ENCODE measurements at regions not wholly inside any gene's neighbourhood (a gene's known extent, or its start where the extent isn't known, plus 50 kb on each side); places are given as distances from the start of the nearest gene placed in this dataset.

GRCh38 chr3:145752576-145752975 is 408.4 kb downstream of the PLOD2 start:
- Histone ChIP-seq H3K27me3 (ENCODE audit: control insufficient read depth, low read length) (no peaks in the 10 kb centered on the region), H3K9me2 (replicated peaks; ENCODE audit: control insufficient read depth, low read length) (no peaks in the 10 kb centered on the region; the same call in 1 of the 2 replicates), H4K20me1 (ENCODE audit: control insufficient read depth, insufficient read depth, low read depth, low read length) (no peaks in the 10 kb centered on the region), H3K36me3 (ENCODE audit: control insufficient read depth, low read length) (no peaks in the 10 kb centered on the region), H3F3A (ENCODE audit: control insufficient read depth, insufficient read depth) (no peaks in the 10 kb centered on the region), H3K79me2 (ENCODE audit: control insufficient read depth, low read length) (no peaks in the 10 kb centered on the region), H3K27ac (ENCODE audit: low read depth, low read length) (no peak overlapping the region), H3K4me2 (ENCODE audit: low read length) (no peak overlapping the region), H3K4me3 (ENCODE audit: low read length) (no peak overlapping the region), H3K9me3 (ENCODE audit: control insufficient read depth, insufficient read depth, low read length) (no peaks in the 10 kb centered on the region), H3K4me1 (ENCODE audit: control insufficient read depth, low read length) (no peaks in the 10 kb centered on the region)
- TF ChIP-seq, protein P1, sequence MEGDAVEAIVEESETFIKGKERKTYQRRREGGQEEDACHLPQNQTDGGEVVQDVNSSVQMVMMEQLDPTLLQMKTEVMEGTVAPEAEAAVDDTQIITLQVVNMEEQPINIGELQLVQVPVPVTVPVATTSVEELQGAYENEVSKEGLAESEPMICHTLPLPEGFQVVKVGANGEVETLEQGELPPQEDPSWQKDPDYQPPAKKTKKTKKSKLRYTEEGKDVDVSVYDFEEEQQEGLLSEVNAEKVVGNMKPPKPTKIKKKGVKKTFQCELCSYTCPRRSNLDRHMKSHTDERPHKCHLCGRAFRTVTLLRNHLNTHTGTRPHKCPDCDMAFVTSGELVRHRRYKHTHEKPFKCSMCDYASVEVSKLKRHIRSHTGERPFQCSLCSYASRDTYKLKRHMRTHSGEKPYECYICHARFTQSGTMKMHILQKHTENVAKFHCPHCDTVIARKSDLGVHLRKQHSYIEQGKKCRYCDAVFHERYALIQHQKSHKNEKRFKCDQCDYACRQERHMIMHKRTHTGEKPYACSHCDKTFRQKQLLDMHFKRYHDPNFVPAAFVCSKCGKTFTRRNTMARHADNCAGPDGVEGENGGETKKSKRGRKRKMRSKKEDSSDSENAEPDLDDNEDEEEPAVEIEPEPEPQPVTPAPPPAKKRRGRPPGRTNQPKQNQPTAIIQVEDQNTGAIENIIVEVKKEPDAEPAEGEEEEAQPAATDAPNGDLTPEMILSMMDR (IDR thresholded peaks at IDR 0.05; ENCODE audit: low read depth, low read length, poor library complexity, severe bottlenecking): no peak
- TF ChIP-seq EZH2phosphoT487 (IDR thresholded peaks at IDR 0.05; ENCODE audit: borderline replicate concordance, low read length): no peak

- Histone ChIP-seq H3K9me2 (replicated peaks; ENCODE audit: control insufficient read depth, low read length) (no peaks in the 10 kb centered on the region), H3K4me3 (ENCODE audit: low read length) (no peak overlapping the region), H3K4me2 (ENCODE audit: low read length) (no peak overlapping the region), H3K79me2 (ENCODE audit: control insufficient read depth, low read length) (no peaks in the 10 kb centered on the region), H3K36me3 (ENCODE audit: control insufficient read depth, low read length) (no peaks in the 10 kb centered on the region), H3K9me3 (ENCODE audit: control insufficient read depth, insufficient read depth, low read length) (no peaks in the 10 kb centered on the region), H3K27me3 (ENCODE audit: control insufficient read depth, low read length) (no peaks in the 10 kb centered on the region), H4K20me1 (ENCODE audit: control insufficient read depth, insufficient read depth, low read depth, low read length) (no peaks in the 10 kb centered on the region), H3K27ac (ENCODE audit: low read depth, low read length) (no peak overlapping the region), H3F3A (ENCODE audit: control insufficient read depth, insufficient read depth) (no peaks in the 10 kb centered on the region), H3K4me1 (ENCODE audit: control insufficient read depth, low read length) (no peaks in the 10 kb centered on the region)
- TF ChIP-seq EZH2phosphoT487 (IDR thresholded peaks at IDR 0.05; ENCODE audit: borderline replicate concordance, low read length): no peak
- TF ChIP-seq, protein P1 (IDR thresholded peaks at IDR 0.05; ENCODE audit: low read depth, low read length, poor library complexity, severe bottlenecking): no peak
Measured at GRCh38 chr3:145754605-145755289, 406.2 kb downstream of the PLOD2 start.

DNA sequence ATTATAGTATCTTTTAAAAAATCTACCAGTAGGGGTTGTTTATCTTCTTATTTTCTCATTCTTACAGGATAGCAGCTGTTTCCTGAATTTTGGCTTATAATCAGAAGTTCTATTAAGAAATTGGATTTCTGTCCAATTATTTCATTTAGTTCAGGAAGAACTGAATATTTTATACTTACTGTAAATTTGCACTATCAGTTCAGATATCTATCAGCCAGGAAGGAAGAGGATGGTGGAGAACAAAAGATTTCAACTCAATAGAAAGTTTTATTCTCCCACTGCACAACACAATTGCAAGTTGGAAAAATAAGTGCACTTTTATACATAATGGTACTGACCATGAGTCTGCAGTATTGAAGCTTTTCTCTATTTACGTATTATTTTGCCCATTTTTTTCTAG is 400.9 kb downstream of the PLOD2 start:
- H4K20me1 ChIP-seq (ENCODE audit: control insufficient read depth, insufficient read depth, low read depth, low read length): no peaks in the 10 kb centered on the region
- TF ChIP-seq, protein P1 (IDR thresholded peaks at IDR 0.05; ENCODE audit: low read depth, low read length, poor library complexity, severe bottlenecking): no peak
- TF ChIP-seq EZH2phosphoT487 (IDR thresholded peaks at IDR 0.05; ENCODE audit: borderline replicate concordance, low read length): no peak
- no peaks in the 10 kb centered on the region for H3K79me2 ChIP-seq (ENCODE audit: control insufficient read depth, low read length)
- H3K4me3 ChIP-seq (ENCODE audit: low read length): no peak overlapping the region
- no peaks in the 10 kb centered on the region for H3F3A ChIP-seq (ENCODE audit: control insufficient read depth, insufficient read depth)
- no peaks in the 10 kb centered on the region for H3K4me1 ChIP-seq (ENCODE audit: control insufficient read depth, low read length)
- H3K4me2 ChIP-seq (ENCODE audit: low read length): no peak overlapping the region
- no peaks in the 10 kb centered on the region for H3K9me2 ChIP-seq (replicated peaks; ENCODE audit: control insufficient read depth, low read length)
- H3K27ac ChIP-seq (ENCODE audit: low read depth, low read length): no peak overlapping the region
- no peaks in the 10 kb centered on the region for H3K9me3 ChIP-seq (ENCODE audit: control insufficient read depth, insufficient read depth, low read length)
- no peaks in the 10 kb centered on the region for H3K27me3 ChIP-seq (ENCODE audit: control insufficient read depth, low read length)
- no peaks in the 10 kb centered on the region for H3K36me3 ChIP-seq (ENCODE audit: control insufficient read depth, low read length)

Measured in DOHH2 (cell line).